ENCODE measurements at regions not wholly inside any gene's neighbourhood (a gene's known extent, or its start where the extent isn't known, plus 50 kb on each side); places are given as distances from the start of the nearest gene placed in this dataset.

DNA sequence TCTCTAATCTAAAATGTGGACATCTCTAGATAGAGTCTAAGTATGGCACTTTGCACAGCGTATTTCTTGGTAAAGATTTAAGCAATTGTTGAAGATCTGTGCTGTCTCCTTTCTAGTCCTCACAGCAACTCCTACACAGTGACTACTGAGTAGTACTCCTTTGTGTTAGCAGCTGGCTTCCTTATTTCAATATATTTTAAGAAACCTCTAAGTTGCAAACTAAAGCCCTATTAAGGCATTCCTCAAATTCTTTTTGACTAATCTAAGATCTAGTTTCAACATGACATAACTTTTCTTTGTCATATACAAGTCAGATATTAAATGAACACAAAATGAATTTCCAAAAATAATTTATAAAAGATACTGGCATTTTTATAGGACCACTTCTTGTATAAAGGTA is 121.8 kb upstream of the DNAJC10 start:
- no peaks in the 10 kb centered on the region for H3K4me1 ChIP-seq (ENCODE audit: low read length)
- no peak for DNase-seq
- no peaks in the 10 kb centered on the region for H3K9me2 ChIP-seq (replicated peaks; ENCODE audit: insufficient read depth, low read length)
- H3F3A ChIP-seq (ENCODE audit: insufficient read depth, low read length): no peaks in the 10 kb centered on the region
- H3K9me3 ChIP-seq (replicated peaks; ENCODE audit: insufficient read depth, low read length): no peaks in the 10 kb centered on the region
- H3K9ac ChIP-seq (ENCODE audit: low read length): no peak overlapping the region
- H3K36me3 ChIP-seq (replicated peaks; ENCODE audit: insufficient read depth, low read length): no peaks in the 10 kb centered on the region
- TF ChIP-seq EZH2 (optimal IDR thresholded peaks at IDR 0.05; ENCODE audit: low read depth, low read length) (no peak), EZH2phosphoT487 (IDR thresholded peaks at IDR 0.05; ENCODE audit: low read length) (no peak)
- TF ChIP-seq, protein P1, sequence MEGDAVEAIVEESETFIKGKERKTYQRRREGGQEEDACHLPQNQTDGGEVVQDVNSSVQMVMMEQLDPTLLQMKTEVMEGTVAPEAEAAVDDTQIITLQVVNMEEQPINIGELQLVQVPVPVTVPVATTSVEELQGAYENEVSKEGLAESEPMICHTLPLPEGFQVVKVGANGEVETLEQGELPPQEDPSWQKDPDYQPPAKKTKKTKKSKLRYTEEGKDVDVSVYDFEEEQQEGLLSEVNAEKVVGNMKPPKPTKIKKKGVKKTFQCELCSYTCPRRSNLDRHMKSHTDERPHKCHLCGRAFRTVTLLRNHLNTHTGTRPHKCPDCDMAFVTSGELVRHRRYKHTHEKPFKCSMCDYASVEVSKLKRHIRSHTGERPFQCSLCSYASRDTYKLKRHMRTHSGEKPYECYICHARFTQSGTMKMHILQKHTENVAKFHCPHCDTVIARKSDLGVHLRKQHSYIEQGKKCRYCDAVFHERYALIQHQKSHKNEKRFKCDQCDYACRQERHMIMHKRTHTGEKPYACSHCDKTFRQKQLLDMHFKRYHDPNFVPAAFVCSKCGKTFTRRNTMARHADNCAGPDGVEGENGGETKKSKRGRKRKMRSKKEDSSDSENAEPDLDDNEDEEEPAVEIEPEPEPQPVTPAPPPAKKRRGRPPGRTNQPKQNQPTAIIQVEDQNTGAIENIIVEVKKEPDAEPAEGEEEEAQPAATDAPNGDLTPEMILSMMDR (IDR thresholded peaks at IDR 0.05; ENCODE audit: low read length): no peak
- no peak overlapping the region for H3K27ac ChIP-seq (ENCODE audit: low read length)
- no peaks in the 10 kb centered on the region for H3K27me3 ChIP-seq (replicated peaks; ENCODE audit: insufficient read depth, low read length)
- H2AFZ ChIP-seq (ENCODE audit: low read length): no peak overlapping the region
- no peak overlapping the region for H3K4me2 ChIP-seq (ENCODE audit: low read depth, low read length)
- H3K4me3 ChIP-seq (ENCODE audit: low read length): no peak overlapping the region
- no peaks in the 10 kb centered on the region for H3K79me2 ChIP-seq (ENCODE audit: low read length)
- no peaks in the 10 kb centered on the region for H4K20me1 ChIP-seq (ENCODE audit: insufficient read depth, low read length)

DNA sequence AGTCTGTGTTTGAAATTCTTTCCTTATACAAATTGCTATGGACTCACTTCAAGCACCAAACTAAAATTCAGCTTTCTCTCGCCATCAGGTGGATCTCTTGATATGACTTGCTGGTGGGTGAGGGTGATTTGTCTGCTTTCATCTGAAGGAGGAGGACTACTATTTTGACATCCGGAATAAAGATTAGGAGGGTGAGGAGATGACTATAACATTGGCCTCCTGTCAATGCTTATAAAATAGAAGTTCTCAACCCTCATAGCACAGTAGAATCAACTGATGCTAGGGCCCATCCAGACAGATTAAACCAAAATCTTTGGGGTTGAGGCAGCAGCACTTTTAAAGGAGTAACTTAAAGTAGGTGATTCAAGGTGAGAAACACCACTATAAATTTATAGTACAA is 120.4 kb upstream of the DNAJC10 start:
- Histone ChIP-seq H3F3A (ENCODE audit: insufficient read depth, low read length) (no peaks in the 10 kb centered on the region), H3K36me3 (replicated peaks; ENCODE audit: insufficient read depth, low read length) (no peaks in the 10 kb centered on the region), H3K9me3 (replicated peaks; ENCODE audit: insufficient read depth, low read length) (no peaks in the 10 kb centered on the region), H3K4me1 (ENCODE audit: low read length) (no peaks in the 10 kb centered on the region), H2AFZ (ENCODE audit: low read length) (no peak overlapping the region), H3K79me2 (ENCODE audit: low read length) (no peaks in the 10 kb centered on the region), H3K27ac (ENCODE audit: low read length) (no peak overlapping the region), H3K9me2 (replicated peaks; ENCODE audit: insufficient read depth, low read length) (no peaks in the 10 kb centered on the region), H3K27me3 (replicated peaks; ENCODE audit: insufficient read depth, low read length) (no peaks in the 10 kb centered on the region), H3K4me2 (ENCODE audit: low read depth, low read length) (no peak overlapping the region), H3K9ac (ENCODE audit: low read length) (no peak overlapping the region), H4K20me1 (ENCODE audit: insufficient read depth, low read length) (no peaks in the 10 kb centered on the region), H3K4me3 (ENCODE audit: low read length) (no peak overlapping the region)
- TF ChIP-seq EZH2 (optimal IDR thresholded peaks at IDR 0.05; ENCODE audit: low read depth, low read length) (no peak), EZH2phosphoT487 (IDR thresholded peaks at IDR 0.05; ENCODE audit: low read length) (no peak)
- TF ChIP-seq, protein P1 (IDR thresholded peaks at IDR 0.05; ENCODE audit: low read length): no peak
- DNase-seq: no peak

- H3K79me2 ChIP-seq (ENCODE audit: low read length): no peaks in the 10 kb centered on the region
- H3K9me2 ChIP-seq (replicated peaks; ENCODE audit: insufficient read depth, low read length): no peaks in the 10 kb centered on the region
- no peak overlapping the region for H3K9ac ChIP-seq (ENCODE audit: low read length)
- no peaks in the 10 kb centered on the region for H3K27me3 ChIP-seq (replicated peaks; ENCODE audit: insufficient read depth, low read length)
- no peak for DNase-seq
- H2AFZ ChIP-seq (ENCODE audit: low read length): no peak overlapping the region
- H3K4me1 ChIP-seq (ENCODE audit: low read length): no peaks in the 10 kb centered on the region
- no peak for TF ChIP-seq EZH2phosphoT487 (IDR thresholded peaks at IDR 0.05; ENCODE audit: low read length)
- no peak for TF ChIP-seq EZH2 (optimal IDR thresholded peaks at IDR 0.05; ENCODE audit: low read depth, low read length)
- TF ChIP-seq, protein P1 (IDR thresholded peaks at IDR 0.05; ENCODE audit: low read length): no peak
- no peak overlapping the region for H3K4me3 ChIP-seq (ENCODE audit: low read length)
- no peak overlapping the region for H3K4me2 ChIP-seq (ENCODE audit: low read depth, low read length)
- H3K36me3 ChIP-seq (replicated peaks; ENCODE audit: insufficient read depth, low read length): no peaks in the 10 kb centered on the region
- no peaks in the 10 kb centered on the region for H3F3A ChIP-seq (ENCODE audit: insufficient read depth, low read length)
- no peaks in the 10 kb centered on the region for H4K20me1 ChIP-seq (ENCODE audit: insufficient read depth, low read length)
- H3K9me3 ChIP-seq (replicated peaks; ENCODE audit: insufficient read depth, low read length): no peaks in the 10 kb centered on the region
- no peak overlapping the region for H3K27ac ChIP-seq (ENCODE audit: low read length)
Observed at GRCh38 chr2:182597570-182598295, 118.3 kb upstream of the DNAJC10 start.

Data from MM.1S (cell line).